ENCODE measurements at regions not wholly inside any gene's neighbourhood (a gene's known extent, or its start where the extent isn't known, plus 50 kb on each side); places are given as distances from the start of the nearest gene placed in this dataset.
"Not testable (repeated sequence)": the region's sequence is repeated elsewhere in the genome, so short reads cannot be mapped to it uniquely, and the experiment has no call there.

GRCh38 chr12:105499205-105499604 is 168.7 kb downstream of the C12orf75 start:
- Histone ChIP-seq H3K27ac (no peak overlapping the region), H3K9me3 (no peaks in the 10 kb centered on the region), H3K27me3 (no peaks in the 10 kb centered on the region), H3K4me3 (no peak overlapping the region), H3K36me3 (no peaks in the 10 kb centered on the region), H3K4me1 (no peaks in the 10 kb centered on the region)
- DNase-seq (no peak), ATAC-seq (ENCODE audit: low FRiP score in 2 of 2) (no peak)
- TF ChIP-seq EP300 (IDR thresholded peaks at IDR 0.05) (no peak), POLR2A (IDR thresholded peaks at IDR 0.05) (no peak), POLR2AphosphoS5 (IDR thresholded peaks at IDR 0.05) (no peak), CTCF (IDR thresholded peaks at IDR 0.05) (no peak)
- WGBS, 2 donors: 73 to 76% methylated on average over 2 of the region's 2 CpGs

GRCh38 chr12:105500676-105501075 is 170.2 kb downstream of the C12orf75 start:
- WGBS, 2 donors: 77 to 88% methylated on average over 12 of the region's 12 CpGs
- H3K9me3 ChIP-seq; DNase-seq; H3K27ac ChIP-seq; H3K36me3 ChIP-seq; H3K4me1 ChIP-seq; H3K4me3 ChIP-seq; ATAC-seq (ENCODE audit: low FRiP score in 2 of 2); H3K27me3 ChIP-seq: not testable (repeated sequence)

- Histone ChIP-seq H3K4me3 (no peak overlapping the region), H3K9me3 (no peaks in the 10 kb centered on the region), H3K4me1 (no peaks in the 10 kb centered on the region), H3K27ac (no peak overlapping the region), H3K36me3 (no peaks in the 10 kb centered on the region), H3K27me3 (no peaks in the 10 kb centered on the region)
- DNase-seq (no peak), ATAC-seq (ENCODE audit: low FRiP score in 2 of 2) (no peak)
- TF ChIP-seq EP300 (IDR thresholded peaks at IDR 0.05) (no peak), POLR2A (IDR thresholded peaks at IDR 0.05) (no peak), POLR2AphosphoS5 (IDR thresholded peaks at IDR 0.05) (no peak), CTCF (IDR thresholded peaks at IDR 0.05) (no peak)
- WGBS, 2 donors: 49 to 50% methylated on average over 4 of the region's 4 CpGs
These were observed 172.0 kb downstream of the C12orf75 start for GRCh38 chr12:105502426-105502930.

- no peaks in the 10 kb centered on the region for H3K9me3 ChIP-seq
- 77 to 92% methylated on average over 1 of the region's 1 CpG for WGBS, 2 donors
- DNase-seq (no peak), ATAC-seq (ENCODE audit: low FRiP score in 2 of 2) (no peak)
- TF ChIP-seq POLR2A (IDR thresholded peaks at IDR 0.05) (no peak), POLR2AphosphoS5 (IDR thresholded peaks at IDR 0.05) (no peak), EP300 (IDR thresholded peaks at IDR 0.05) (no peak), CTCF (IDR thresholded peaks at IDR 0.05) (no peak)
- no peak overlapping the region for H3K4me3 ChIP-seq
- H3K36me3 ChIP-seq: no peaks in the 10 kb centered on the region
- H3K4me1 ChIP-seq: no peaks in the 10 kb centered on the region
- no peaks in the 10 kb centered on the region for H3K27me3 ChIP-seq
- no peak overlapping the region for H3K27ac ChIP-seq
These were observed 173.1 kb downstream of the C12orf75 start for GRCh38 chr12:105503619-105504018.

GRCh38 chr12:105504286-105504685 is 173.8 kb downstream of the C12orf75 start:
- Histone ChIP-seq H3K27me3 (no peaks in the 10 kb centered on the region), H3K27ac (no peak overlapping the region), H3K4me1 (no peaks in the 10 kb centered on the region), H3K36me3 (no peaks in the 10 kb centered on the region), H3K4me3 (no peak overlapping the region), H3K9me3 (no peaks in the 10 kb centered on the region)
- ATAC-seq (ENCODE audit: low FRiP score in 2 of 2): no peak
- WGBS, 2 donors: 87 to 91% methylated on average over 7 of the region's 7 CpGs
- no peak for DNase-seq
- TF ChIP-seq POLR2AphosphoS5 (IDR thresholded peaks at IDR 0.05) (no peak), EP300 (IDR thresholded peaks at IDR 0.05) (no peak), CTCF (IDR thresholded peaks at IDR 0.05) (no peak), POLR2A (IDR thresholded peaks at IDR 0.05) (no peak)

Measured in upper lobe of left lung (tissue), 6 donors.